OCI-LY1 (cell line): ENCODE measurements at regions not wholly inside any gene's neighbourhood (a gene's known extent, or its start where the extent isn't known, plus 50 kb on each side); places are given as distances from the start of the nearest gene placed in this dataset.

Experiments
- CTCF ChIP-seq: fragments of 200-600 bp; sonication (generic), shearing (Covaris generic); IDR thresholded peaks from 2 replicates; pipeline ENCODE4 v1.5.1; 2017; ENCODE audit warnings: mild to moderate bottlenecking, antibody characterized with exemption, low read length, moderate library complexity, mixed read lengths
- EZH2 ChIP-seq: fragments of 200-600 bp; sonication (generic), shearing (Covaris generic); IDR thresholded peaks from 2 replicates; pipeline ENCODE4 v1.8.0; 2017; ENCODE audit warnings: borderline replicate concordance, mixed run types, mild to moderate bottlenecking, antibody characterized with exemption, low read length, moderate library complexity, mixed read lengths

- TF ChIP-seq CTCF (no peak), EZH2 (no peak)
Measured at GRCh38 chr5:86330736-86331135, 287.0 kb upstream of the COX7C start.
